Lower leg skin (tissue), 4 donors: ENCODE measurements at regions not wholly inside any gene's neighbourhood (a gene's known extent, or its start where the extent isn't known, plus 50 kb on each side); places are given as distances from the start of the nearest gene placed in this dataset.
"Not testable (repeated sequence)": the region's sequence is repeated elsewhere in the genome, so short reads cannot be mapped to it uniquely, and the experiment has no call there.

Experiments used
- DNase-seq, 2 donors: peaks; one replicate each; pipeline ENCODE4 v3.0.0-alpha.2; 2019; ENCODE audit warnings: low spot score in 2 of 2
- H3K4me3 ChIP-seq: fragments of 200-600 bp; sonication (generic); 2 replicates; pipeline ENCODE4 v1.5.1; 2017; ENCODE audit warnings: mild to moderate bottlenecking, low read depth; ENCODE audit not compliant: poor library complexity, severe bottlenecking
- POLR2A ChIP-seq, 2 donors: fragments of 450-650 bp; IDR thresholded peaks; one replicate each; pipeline ENCODE4 v1.6.1; 2016 to 2017; ENCODE audit warnings: antibody characterized with exemption in 2 of 2, mild to moderate bottlenecking in 1 of 2, moderate library complexity in 1 of 2
- WGBS, 2 donors: methylation state at CpG; one replicate each; pipeline ENCODE4 v1.1.5; 2018; 5-methylcytosine and 5-hydroxymethylcytosine counted together
- intact Hi-C: fragments of 100-400 bp; cut with DNase I; formaldehyde crosslinking; loops from one replicate; pipeline ENCODE4 v1.15.0; 2023; ENCODE audit warnings: low total_unique reads
- TF ChIP-seq, protein P1 (sequence below), 3 donors: fragments of 450-650 bp; IDR thresholded peaks; one replicate each; pipeline ENCODE4 v1.5.1; 2016; ENCODE audit warnings: antibody characterized with exemption in 3 of 3, mild to moderate bottlenecking in 3 of 3, moderate library complexity in 2 of 3

GRCh38 chr3:31106204-31106603, 211.7 kb upstream of the GADL1 start:
- DNase-seq: peak in 1 of 2 donors; percentile 63
- intact Hi-C loops: no loop called here
- 30 to 42% methylated on average over 2 of the region's 2 CpGs for WGBS, 2 donors
- no peak for TF ChIP-seq POLR2A (IDR thresholded peaks at IDR 0.05)
- TF ChIP-seq, protein P1, sequence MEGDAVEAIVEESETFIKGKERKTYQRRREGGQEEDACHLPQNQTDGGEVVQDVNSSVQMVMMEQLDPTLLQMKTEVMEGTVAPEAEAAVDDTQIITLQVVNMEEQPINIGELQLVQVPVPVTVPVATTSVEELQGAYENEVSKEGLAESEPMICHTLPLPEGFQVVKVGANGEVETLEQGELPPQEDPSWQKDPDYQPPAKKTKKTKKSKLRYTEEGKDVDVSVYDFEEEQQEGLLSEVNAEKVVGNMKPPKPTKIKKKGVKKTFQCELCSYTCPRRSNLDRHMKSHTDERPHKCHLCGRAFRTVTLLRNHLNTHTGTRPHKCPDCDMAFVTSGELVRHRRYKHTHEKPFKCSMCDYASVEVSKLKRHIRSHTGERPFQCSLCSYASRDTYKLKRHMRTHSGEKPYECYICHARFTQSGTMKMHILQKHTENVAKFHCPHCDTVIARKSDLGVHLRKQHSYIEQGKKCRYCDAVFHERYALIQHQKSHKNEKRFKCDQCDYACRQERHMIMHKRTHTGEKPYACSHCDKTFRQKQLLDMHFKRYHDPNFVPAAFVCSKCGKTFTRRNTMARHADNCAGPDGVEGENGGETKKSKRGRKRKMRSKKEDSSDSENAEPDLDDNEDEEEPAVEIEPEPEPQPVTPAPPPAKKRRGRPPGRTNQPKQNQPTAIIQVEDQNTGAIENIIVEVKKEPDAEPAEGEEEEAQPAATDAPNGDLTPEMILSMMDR (IDR thresholded peaks at IDR 0.05): no peak
- no peak overlapping the region for H3K4me3 ChIP-seq

GRCh38 chr3:31106912-31107311, 212.5 kb upstream of the GADL1 start:
- intact Hi-C loops: no loop called here
- WGBS, 2 donors: 93 to 95% methylated on average over 2 of the region's 2 CpGs
- TF ChIP-seq, protein P1 (IDR thresholded peaks at IDR 0.05): no peak
- no peak for TF ChIP-seq POLR2A (IDR thresholded peaks at IDR 0.05)
- H3K4me3 ChIP-seq: no peak overlapping the region
- DNase-seq: no peak

- 92 to 97% methylated on average over 1 of the region's 1 CpG for WGBS, 2 donors
- DNase-seq: no peak
- no peak overlapping the region for H3K4me3 ChIP-seq
- intact Hi-C loops: no loop called here
- TF ChIP-seq, protein P1 (IDR thresholded peaks at IDR 0.05): no peak
- no peak for TF ChIP-seq POLR2A (IDR thresholded peaks at IDR 0.05)
Observed at GRCh38 chr3:31114929-31115283, 220.4 kb upstream of the GADL1 start.

- 78 to 79% methylated on average over 2 of the region's 2 CpGs for WGBS, 2 donors
- intact Hi-C loops, H3K4me3 ChIP-seq, DNase-seq: not testable (repeated sequence)
Observed at GRCh38 chr3:31115531-31115930, 221.1 kb upstream of the GADL1 start.

DNA sequence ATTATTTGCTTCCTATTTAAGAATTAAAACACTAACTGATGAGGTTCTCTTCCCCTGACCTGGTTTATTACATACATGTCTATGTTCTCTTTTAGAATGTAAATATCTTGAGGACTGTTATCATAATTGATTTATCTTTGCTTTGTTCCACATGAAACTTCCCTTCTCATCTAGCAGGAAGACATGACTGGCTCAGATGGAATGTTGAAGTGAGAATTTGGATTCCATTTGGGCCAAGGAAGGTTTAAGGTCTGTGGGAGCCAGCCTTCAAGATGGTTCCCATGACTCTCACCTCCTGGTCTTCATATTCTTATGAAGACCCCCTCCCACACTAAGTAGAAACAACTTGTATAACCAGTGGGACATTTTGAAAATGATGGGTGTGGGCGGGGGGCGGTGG, 222.2 kb upstream of the GADL1 start:
- H3K4me3 ChIP-seq: no peak overlapping the region
- intact Hi-C loops: no loop called here
- WGBS, 2 donors: 97 to 100% methylated on average over 2 of the region's 2 CpGs
- no peak for TF ChIP-seq POLR2A (IDR thresholded peaks at IDR 0.05)
- TF ChIP-seq, protein P1 (IDR thresholded peaks at IDR 0.05): no peak
- DNase-seq: no peak

DNA sequence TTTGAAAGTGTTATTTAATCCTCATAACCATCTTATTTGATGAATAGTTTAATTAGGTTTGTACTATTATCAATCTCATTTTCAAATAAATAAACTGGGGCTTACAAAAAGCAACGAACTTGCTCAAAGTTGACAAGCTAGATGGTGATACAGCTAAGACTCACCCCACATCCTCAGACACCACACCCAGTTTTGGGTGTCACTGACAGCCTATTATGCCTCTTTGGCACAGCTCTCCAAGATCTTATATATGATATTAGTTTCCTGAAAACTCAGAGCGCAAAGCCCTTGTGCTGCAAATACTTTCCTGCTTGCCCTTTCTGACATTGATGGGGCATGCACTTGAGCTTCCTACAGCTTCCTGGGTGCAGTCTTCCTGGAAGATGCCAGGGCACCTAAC, 223.4 kb upstream of the GADL1 start:
- 56 to 66% methylated on average over 2 of the region's 2 CpGs for WGBS, 2 donors
- intact Hi-C loops: no loop called here
- no peak overlapping the region for H3K4me3 ChIP-seq
- no peak for TF ChIP-seq POLR2A (IDR thresholded peaks at IDR 0.05)
- TF ChIP-seq, protein P1 (IDR thresholded peaks at IDR 0.05): no peak
- no peak for DNase-seq
